Non-pigmented ciliary epithelial cell (primary cell): ENCODE measurements at regions not wholly inside any gene's neighbourhood (a gene's known extent, or its start where the extent isn't known, plus 50 kb on each side); places are given as distances from the start of the nearest gene placed in this dataset.

Experiments used
- DNase-seq: peaks from one replicate; pipeline ENCODE4 v3.0.0-alpha.2; 2010; ENCODE audit warnings: low read depth

DNA sequence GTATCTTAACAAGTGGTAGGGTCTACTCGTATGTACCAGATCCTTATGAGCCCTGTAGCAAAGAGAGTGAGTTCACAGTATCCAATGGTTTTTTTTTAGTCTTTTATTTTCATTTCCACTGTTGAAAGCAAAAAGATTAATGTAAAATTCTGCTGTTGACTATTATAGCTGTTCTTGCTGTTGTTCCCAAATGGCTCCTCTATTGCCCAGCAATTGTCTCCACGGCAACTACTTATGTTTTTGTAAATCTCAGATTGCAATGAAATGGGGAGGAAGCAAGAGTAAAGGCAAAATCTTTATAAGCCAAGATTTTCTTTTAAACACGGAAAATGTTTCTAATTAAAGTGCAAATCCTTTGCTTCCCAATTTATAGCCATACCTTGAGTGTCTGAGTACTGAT, 406.1 kb downstream of the EPM2A start:
- no peak for DNase-seq

GRCh38 chr6:145331066-145331465, 404.3 kb downstream of the EPM2A start:
- DNase-seq = no peak

DNA sequence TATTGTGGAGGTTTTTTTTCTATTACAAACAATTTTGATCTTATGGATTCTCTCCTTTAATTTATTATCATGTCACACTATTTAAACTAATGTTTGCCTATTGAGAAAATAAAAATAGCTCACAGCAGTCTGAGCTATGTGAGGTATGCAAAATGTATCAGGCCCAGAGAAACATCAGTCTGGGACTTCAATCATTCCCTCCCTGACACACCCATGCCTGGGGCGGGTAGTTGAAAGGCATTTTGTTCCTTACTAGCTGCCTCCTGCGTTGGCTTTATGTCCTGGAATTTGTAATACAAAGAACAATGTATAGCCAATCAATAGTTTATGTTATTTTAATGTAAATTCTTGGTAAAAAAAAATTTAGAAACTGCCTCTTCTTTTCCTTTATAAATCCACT, 403.3 kb downstream of the EPM2A start:
- DNase-seq = no peak

GRCh38 chr6:145336119-145336518, 399.2 kb downstream of the EPM2A start:
- no peak for DNase-seq

- DNase-seq = no peak
Observed at GRCh38 chr6:145339089-145339488, 396.2 kb downstream of the EPM2A start.

DNA sequence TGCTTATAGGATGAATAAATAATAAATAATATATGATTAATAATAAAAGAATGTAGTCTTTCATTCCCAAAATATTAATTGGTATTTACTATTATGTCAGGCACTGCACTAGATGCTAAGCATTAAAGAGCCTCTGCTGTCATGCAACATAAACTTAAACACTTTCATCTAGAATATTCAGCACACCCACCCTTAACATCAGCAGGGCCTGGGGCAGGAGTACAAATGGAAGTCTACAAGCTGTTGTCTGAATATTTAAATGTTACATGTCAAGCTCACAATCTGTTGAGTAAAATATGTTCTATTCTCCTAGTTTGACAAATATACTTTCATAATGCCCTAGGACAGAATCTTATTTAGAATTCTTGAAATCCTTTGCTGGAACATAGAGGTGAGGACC, 395.1 kb downstream of the EPM2A start:
- no peak for DNase-seq

DNA sequence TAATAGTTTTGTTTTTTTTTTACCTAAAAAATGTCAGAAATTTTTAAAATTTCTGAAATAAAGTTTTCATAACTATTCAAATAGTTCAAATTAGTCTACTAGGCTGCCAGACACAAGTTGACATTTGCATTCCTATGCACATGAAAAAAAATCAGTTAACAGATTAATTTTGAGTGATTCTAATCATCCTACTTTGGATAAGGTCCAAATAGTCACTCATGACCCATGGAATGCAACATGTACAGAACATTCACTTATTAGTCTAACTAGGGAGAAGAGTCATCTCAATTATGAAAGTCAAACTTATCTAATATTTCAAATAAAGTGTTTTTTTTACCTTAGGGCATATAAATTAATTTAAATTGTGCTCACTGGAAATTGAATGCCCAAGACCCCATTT, 390.2 kb downstream of the EPM2A start:
- no peak for DNase-seq

- DNase-seq = no peak
Observed at GRCh38 chr6:145347216-145347615, 388.1 kb downstream of the EPM2A start.

GRCh38 chr6:145349950-145350510, 385.3 kb downstream of the EPM2A start:
- no peak for DNase-seq

GRCh38 chr6:145350928-145351327, 384.4 kb downstream of the EPM2A start:
- no peak for DNase-seq

DNA sequence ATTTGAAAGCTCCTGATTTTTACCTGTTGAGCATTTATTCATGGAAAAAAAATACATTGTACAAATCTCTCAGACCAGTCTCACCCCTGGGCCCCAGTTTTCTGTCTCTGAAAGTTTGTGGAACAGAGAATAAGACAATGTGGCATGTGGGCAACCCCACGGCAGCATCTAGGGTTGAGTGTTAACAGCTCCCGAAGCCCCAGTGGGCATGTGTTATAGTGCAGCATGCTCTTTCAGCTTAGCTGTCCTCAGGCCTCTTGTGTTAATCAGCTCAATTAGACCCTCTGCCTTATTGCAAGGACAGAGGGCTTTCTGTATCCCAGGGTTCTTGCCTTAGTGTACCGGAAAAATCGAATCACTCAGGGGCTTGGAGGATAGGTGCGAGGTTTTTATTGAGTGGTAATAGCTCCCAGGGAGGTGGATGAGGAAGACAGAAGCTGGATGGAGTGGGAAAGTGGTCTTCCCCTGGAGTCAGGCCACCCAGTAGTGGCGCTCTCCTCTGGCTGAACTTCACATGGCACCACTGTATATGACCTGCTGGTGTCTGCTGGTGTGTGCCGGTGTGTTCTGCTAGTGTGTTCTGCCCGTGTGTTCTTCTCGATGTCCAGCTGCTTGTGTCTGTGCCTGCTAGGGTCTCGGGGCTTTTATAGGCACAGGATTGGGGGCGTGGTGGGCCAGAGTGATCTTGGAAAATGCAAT, 382.8 kb downstream of the EPM2A start:
- DNase-seq = no peak

DNA sequence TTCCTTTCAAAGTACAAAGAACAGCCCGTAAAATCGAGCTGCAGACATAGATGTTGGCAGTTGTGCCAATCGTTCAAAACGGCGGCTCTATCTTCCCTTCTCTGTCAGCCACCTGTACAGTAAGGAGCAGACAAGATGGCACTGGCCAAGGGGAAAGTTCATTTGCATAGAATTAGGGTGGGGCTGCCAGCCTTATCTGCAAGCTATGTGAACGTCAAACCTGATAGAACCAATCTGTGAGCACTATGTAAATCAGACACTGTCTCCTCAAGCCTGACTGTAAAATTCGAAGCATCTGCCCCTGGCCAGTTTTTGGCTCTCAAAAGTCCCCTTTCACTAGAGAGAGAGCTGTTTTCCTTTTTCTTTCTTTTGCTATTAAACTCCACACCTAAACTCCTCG, 374.5 kb downstream of the EPM2A start:
- DNase-seq = no peak

GRCh38 chr6:145367149-145367548, 368.2 kb downstream of the EPM2A start:
- no peak for DNase-seq

DNA sequence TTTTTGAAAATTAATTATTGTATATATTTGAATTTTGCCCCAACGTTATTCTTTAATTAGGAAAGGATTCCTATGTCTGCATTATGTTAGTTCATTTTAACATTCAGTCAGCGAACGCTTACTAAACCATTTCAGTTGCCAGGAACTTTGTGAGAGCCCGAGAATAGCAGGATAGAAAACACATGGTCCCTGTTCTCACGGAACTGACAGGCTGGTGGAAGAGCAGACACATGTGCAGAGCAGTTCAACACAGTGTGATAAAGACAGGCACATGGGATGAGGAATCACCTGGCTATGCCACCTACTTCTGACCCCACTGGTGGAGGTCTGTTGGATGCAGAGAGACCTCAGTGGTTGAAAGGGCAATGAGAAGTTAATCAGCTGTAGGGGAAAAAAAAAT, 367.2 kb downstream of the EPM2A start:
- no peak for DNase-seq

DNA sequence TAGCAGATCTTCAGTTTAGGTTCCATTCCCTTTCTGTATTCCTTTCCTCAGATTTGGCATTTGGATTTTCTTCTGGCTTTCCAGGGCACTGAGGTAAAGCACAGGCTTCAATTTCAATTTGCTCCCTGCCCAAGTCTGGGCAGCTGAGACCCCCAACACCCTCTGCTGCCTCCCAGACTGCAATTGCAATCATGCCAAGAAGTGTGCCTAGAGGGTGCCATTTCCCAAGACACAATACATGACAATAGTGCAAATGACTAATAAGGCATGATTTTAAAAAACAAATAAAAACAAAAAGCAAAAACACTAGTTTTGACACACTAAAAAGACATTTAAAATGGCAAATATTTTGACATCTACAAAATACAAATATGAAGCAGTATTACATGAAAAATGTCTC, 364.8 kb downstream of the EPM2A start:
- no peak for DNase-seq

DNA sequence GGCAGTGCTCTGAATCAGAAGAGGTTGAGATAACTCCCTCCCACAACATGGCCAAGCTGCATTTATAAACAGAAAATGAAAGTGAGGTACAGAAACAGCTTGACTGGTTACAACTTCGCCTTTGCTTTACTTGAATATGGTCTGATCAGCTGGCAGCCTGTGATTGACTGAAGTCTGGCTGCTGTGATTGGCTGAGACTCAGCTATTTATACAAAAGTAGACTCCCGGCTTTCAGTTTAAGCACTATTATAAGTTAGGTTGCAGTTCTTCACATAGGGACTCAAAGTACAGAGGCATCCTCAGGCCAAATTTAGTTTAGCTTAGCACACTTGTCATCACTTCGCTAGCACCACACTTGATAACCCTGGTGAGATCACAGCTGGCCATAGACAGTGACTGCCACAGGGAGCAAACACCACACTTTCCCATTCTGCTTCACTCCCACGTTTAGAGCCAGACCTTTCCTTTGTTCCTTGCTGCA, 362.6 kb downstream of the EPM2A start:
- DNase-seq = peak; percentile 2

GRCh38 chr6:145373826-145374225, 361.5 kb downstream of the EPM2A start:
- no peak for DNase-seq

GRCh38 chr6:145374570-145374969, 360.8 kb downstream of the EPM2A start:
- no peak for DNase-seq

GRCh38 chr6:145375502-145375901, 359.8 kb downstream of the EPM2A start:
- no peak for DNase-seq

- no peak for DNase-seq
Observed at GRCh38 chr6:145380186-145380585, 355.1 kb downstream of the EPM2A start.

DNA sequence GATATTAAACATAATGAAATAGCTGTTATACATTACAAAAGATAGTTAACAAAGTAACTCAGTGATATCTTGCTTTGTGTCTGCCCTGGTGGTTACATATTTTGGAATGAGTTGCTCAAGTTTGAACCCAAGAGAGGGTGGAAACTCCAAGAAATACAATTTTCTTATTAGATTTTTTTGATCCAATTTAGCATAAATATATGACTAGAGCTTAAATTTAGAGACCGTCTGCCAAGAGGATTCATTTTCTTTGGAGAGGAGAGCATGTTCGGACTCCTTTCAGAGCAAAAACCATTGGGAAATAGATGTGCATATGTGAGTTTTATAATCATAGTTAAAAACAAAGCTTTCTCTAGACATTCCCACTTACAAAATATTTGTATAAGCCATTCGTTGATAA, 353.4 kb downstream of the EPM2A start:
- no peak for DNase-seq

DNA sequence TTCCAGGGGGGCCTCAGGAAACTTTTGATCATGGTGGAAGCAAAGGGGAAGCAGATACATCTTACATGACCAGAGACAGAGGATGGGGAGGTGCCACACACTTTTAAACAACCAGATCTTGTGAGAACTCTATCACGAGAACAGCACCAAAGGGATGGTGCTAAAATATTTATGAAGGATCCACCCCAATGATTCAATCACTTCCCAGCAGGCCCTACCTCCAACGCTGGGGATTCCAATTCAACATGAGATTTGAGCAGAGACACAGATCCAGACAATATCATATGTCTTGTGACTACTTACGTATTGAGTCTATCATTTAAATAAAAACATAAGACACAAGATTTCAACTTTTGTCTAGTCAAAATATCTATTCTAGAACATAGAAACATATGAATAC, 351.9 kb downstream of the EPM2A start:
- DNase-seq = no peak

DNA sequence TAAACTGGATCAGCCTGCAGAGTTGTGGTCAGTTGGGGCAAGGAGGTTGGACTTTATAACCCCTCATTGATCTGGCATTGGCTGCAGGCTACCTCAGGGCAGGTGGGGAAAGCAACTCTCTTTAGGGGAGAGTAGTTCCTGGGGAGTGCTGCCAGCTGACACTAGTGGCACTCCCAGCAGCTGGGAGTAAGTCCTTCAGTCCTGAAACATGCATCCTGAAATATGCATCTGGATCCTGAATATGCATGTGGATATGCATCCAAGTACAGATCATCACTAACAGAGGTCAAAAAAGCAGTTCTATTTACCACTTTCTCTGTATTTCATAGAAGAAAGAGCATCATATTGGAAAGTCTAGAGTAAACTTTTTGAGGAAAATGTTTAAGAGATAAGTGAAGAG, 350.8 kb downstream of the EPM2A start:
- DNase-seq = no peak

- no peak for DNase-seq
Observed at GRCh38 chr6:145396499-145396898, 338.8 kb downstream of the EPM2A start.
